CD14-positive monocyte (primary cell): ENCODE measurements at regions not wholly inside any gene's neighbourhood (a gene's known extent, or its start where the extent isn't known, plus 50 kb on each side); places are given as distances from the start of the nearest gene placed in this dataset.

Source experiments
- DNase-seq, 3 donors: peaks; one replicate each; pipeline ENCODE4 v3.0.0-alpha.2; 2011 to 2022
- H2AFZ ChIP-seq: 2 replicates; pipeline ENCODE4 v1.6.0; 2012; ENCODE audit warnings: mild to moderate bottlenecking, low read depth, low read length, inconsistent platforms; ENCODE audit not compliant: insufficient read depth, poor library complexity, severe bottlenecking
- H3K27ac ChIP-seq, 2 donors: 1 replicate in 1 of 2; 2 replicates in 1 of 2; pipeline ENCODE4 v1.5.1; 2012 to 2013; ENCODE audit warnings: low read length in 2 of 2, control low read depth in 1 of 2, inconsistent platforms in 1 of 2, low read depth in 1 of 2, mild to moderate bottlenecking in 1 of 2
- H3K27me3 ChIP-seq, 2 donors: one replicate each; pipeline versions ENCODE4 v1.6.0 to v1.6.1; 2011 to 2013; ENCODE audit warnings: low read length in 2 of 2; ENCODE audit not compliant: control insufficient read depth in 2 of 2, insufficient read depth in 2 of 2
- H3K36me3 ChIP-seq, 2 donors: replicated peaks in 1 of 2; 1 replicate in 1 of 2; 2 replicates in 1 of 2; pipeline versions ENCODE4 v1.5.1 to v1.6.1; 2012 to 2013; ENCODE audit warnings: low read length in 2 of 2, control low read depth in 1 of 2, inconsistent platforms in 1 of 2, mild to moderate bottlenecking in 1 of 2; ENCODE audit not compliant: insufficient read depth in 2 of 2, control insufficient read depth in 1 of 2
- H3K4me1 ChIP-seq, 2 donors: 1 replicate in 1 of 2; 2 replicates in 1 of 2; pipeline versions ENCODE4 v1.5.1 to v1.6.1; 2012 to 2013; ENCODE audit warnings: low read length in 2 of 2, control low read depth in 1 of 2, inconsistent platforms in 1 of 2, mild to moderate bottlenecking in 1 of 2, moderate library complexity in 1 of 2; ENCODE audit not compliant: insufficient read depth in 2 of 2, control insufficient read depth in 1 of 2
- H3K4me2 ChIP-seq: replicated peaks from 2 replicates; pipeline ENCODE3; 2012; ENCODE audit warnings: low read length, moderate library complexity, mild to moderate bottlenecking; ENCODE audit not compliant: poor library complexity, severe bottlenecking; ENCODE audit errors: extremely low read depth
- H3K4me3 ChIP-seq, 3 experiments: fragments of 200-600 bp in 1 of 3; sonication (generic) in 1 of 3; replicated peaks in 1 of 3; 1 replicate in 2 of 3; 2 replicates in 1 of 3; pipeline ENCODE4 v1.5.1; 2011 to 2013; ENCODE audit warnings: low read length in 3 of 3, mild to moderate bottlenecking in 3 of 3, control low read depth in 2 of 3, low read depth in 2 of 3, inconsistent platforms in 1 of 3, moderate library complexity in 1 of 3
- H3K79me2 ChIP-seq: 2 replicates; pipeline ENCODE4 v1.6.0; 2012; ENCODE audit warnings: mild to moderate bottlenecking, control low read depth, inconsistent platforms, low read length, moderate library complexity; ENCODE audit not compliant: insufficient read depth
- H3K9ac ChIP-seq: 2 replicates; pipeline ENCODE4 v1.6.0; 2017; ENCODE audit warnings: low read length, mild to moderate bottlenecking; ENCODE audit not compliant: insufficient read depth, poor library complexity, severe bottlenecking
- H3K9me3 ChIP-seq, 2 donors: replicated peaks in 1 of 2; 1 replicate in 1 of 2; 2 replicates in 1 of 2; pipeline versions ENCODE4 v1.5.1 to v1.6.1; 2012 to 2013; ENCODE audit warnings: low read length in 2 of 2, control low read depth in 1 of 2; ENCODE audit not compliant: control insufficient read depth in 1 of 2, insufficient read depth in 1 of 2
- H4K20me1 ChIP-seq: 2 replicates; pipeline ENCODE4 v1.6.0; 2012; ENCODE audit warnings: mild to moderate bottlenecking, low read length, control low read depth, moderate library complexity; ENCODE audit not compliant: insufficient read depth
- H3K27ac Mint-ChIP-seq, 7 donors: one replicate each; pipeline ENCODE4 v1.8.0; 2020; ENCODE audit warnings: mild to moderate bottlenecking in 7 of 7, mixed read lengths in 7 of 7, moderate library complexity in 6 of 7, inconsistent platforms in 2 of 7
- H3K27me3 Mint-ChIP-seq, 3 donors: one replicate each; pipeline ENCODE4 v1.8.0; 2021 to 2022; ENCODE audit warnings: low read depth in 3 of 3, mild to moderate bottlenecking in 3 of 3, mixed read lengths in 3 of 3, moderate library complexity in 3 of 3, inconsistent platforms in 1 of 3
- H3K36me3 Mint-ChIP-seq, 2 donors: one replicate each; pipeline ENCODE4 v1.8.0; 2020; ENCODE audit warnings: mixed read lengths in 2 of 2, inconsistent platforms in 1 of 2, mild to moderate bottlenecking in 1 of 2
- H3K4me1 Mint-ChIP-seq: one replicate; pipeline ENCODE4 v1.8.0; 2020; ENCODE audit warnings: mild to moderate bottlenecking, mixed read lengths
- H3K4me3 Mint-ChIP-seq, 2 donors: one replicate each; pipeline ENCODE4 v1.8.0; 2020; ENCODE audit warnings: mild to moderate bottlenecking in 2 of 2, mixed read lengths in 2 of 2, moderate library complexity in 1 of 2
- H3K9me3 Mint-ChIP-seq, 7 donors: one replicate each; pipeline ENCODE4 v1.8.0; 2020 to 2022; ENCODE audit warnings: mixed read lengths in 7 of 7, mild to moderate bottlenecking in 6 of 7, moderate library complexity in 6 of 7, inconsistent platforms in 2 of 7
- intact Hi-C, 2 donors: fragments of 100-400 bp; cut with micrococcal nuclease; formaldehyde crosslinking; loops; one replicate each; pipeline versions ENCODE4 v1.15.0 to v1.15.1; 2023
- TF ChIP-seq, protein P1 (sequence below): fragments of 200-600 bp; IDR thresholded peaks from one replicate; pipeline ENCODE4 v1.8.0; 2022; ENCODE audit warnings: antibody characterized with exemption, mild to moderate bottlenecking

- intact Hi-C loops: no loop called here
- DNase-seq: no peak
- no peak overlapping the region for H2AFZ ChIP-seq
- H3K9me3 ChIP-seq: peaks cover 17% of the 10 kb centered on the region in 2 donors
- Mint-ChIP-seq H3K36me3 (peaks cover 0 to 2% of the 10 kb centered on the region in 2 donors), H3K9me3 (peaks cover 9 to 31% (median 27%) of the 10 kb centered on the region in 7 donors), H3K4me1 (no peaks in the 10 kb centered on the region), H3K27ac (no peak overlapping the region), H3K27me3 (peaks cover 0 to 2% (median 0%) of the 10 kb centered on the region in 3 donors), H3K4me3 (no peak overlapping the region)
- TF ChIP-seq, protein P1, sequence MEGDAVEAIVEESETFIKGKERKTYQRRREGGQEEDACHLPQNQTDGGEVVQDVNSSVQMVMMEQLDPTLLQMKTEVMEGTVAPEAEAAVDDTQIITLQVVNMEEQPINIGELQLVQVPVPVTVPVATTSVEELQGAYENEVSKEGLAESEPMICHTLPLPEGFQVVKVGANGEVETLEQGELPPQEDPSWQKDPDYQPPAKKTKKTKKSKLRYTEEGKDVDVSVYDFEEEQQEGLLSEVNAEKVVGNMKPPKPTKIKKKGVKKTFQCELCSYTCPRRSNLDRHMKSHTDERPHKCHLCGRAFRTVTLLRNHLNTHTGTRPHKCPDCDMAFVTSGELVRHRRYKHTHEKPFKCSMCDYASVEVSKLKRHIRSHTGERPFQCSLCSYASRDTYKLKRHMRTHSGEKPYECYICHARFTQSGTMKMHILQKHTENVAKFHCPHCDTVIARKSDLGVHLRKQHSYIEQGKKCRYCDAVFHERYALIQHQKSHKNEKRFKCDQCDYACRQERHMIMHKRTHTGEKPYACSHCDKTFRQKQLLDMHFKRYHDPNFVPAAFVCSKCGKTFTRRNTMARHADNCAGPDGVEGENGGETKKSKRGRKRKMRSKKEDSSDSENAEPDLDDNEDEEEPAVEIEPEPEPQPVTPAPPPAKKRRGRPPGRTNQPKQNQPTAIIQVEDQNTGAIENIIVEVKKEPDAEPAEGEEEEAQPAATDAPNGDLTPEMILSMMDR: no peak
- H3K9ac ChIP-seq: no peak overlapping the region
- H3K4me3 ChIP-seq: no peak overlapping the region
- H3K79me2 ChIP-seq: no peaks in the 10 kb centered on the region
- H3K4me2 ChIP-seq: no peak overlapping the region
- no peaks in the 10 kb centered on the region for H3K36me3 ChIP-seq
- no peaks in the 10 kb centered on the region for H4K20me1 ChIP-seq
- H3K27me3 ChIP-seq: no peaks in the 10 kb centered on the region
- no peak overlapping the region for H3K27ac ChIP-seq
- H3K4me1 ChIP-seq: no peaks in the 10 kb centered on the region
These were observed 223.0 kb downstream of the UBE2E3 start for GRCh38 chr2:181203412-181203811.

- no peak overlapping the region for H3K4me3 ChIP-seq
- H3K79me2 ChIP-seq: no peaks in the 10 kb centered on the region
- DNase-seq: no peak
- Mint-ChIP-seq H3K4me3 (no peak overlapping the region), H3K27ac (no peak overlapping the region), H3K36me3 (peaks cover 0 to 2% of the 10 kb centered on the region in 2 donors), H3K27me3 (peaks cover 0 to 5% (median 0%) of the 10 kb centered on the region in 3 donors), H3K4me1 (no peaks in the 10 kb centered on the region), H3K9me3 (peaks cover 14 to 34% (median 31%) of the 10 kb centered on the region in 7 donors)
- H4K20me1 ChIP-seq: no peaks in the 10 kb centered on the region
- H3K4me1 ChIP-seq: no peaks in the 10 kb centered on the region
- H3K27ac ChIP-seq: no peak overlapping the region
- H3K9me3 ChIP-seq: peaks cover 20 to 22% of the 10 kb centered on the region in 2 donors
- no peak overlapping the region for H3K9ac ChIP-seq
- H3K36me3 ChIP-seq: no peaks in the 10 kb centered on the region
- TF ChIP-seq, protein P1: no peak
- H3K4me2 ChIP-seq: no peak overlapping the region
- no peak overlapping the region for H2AFZ ChIP-seq
- H3K27me3 ChIP-seq: no peaks in the 10 kb centered on the region
- intact Hi-C loops: no loop called here
These were observed 223.5 kb downstream of the UBE2E3 start for GRCh38 chr2:181203916-181204315.
